Pancreas (tissue), 10 donors: ENCODE measurements at regions not wholly inside any gene's neighbourhood (a gene's known extent, or its start where the extent isn't known, plus 50 kb on each side); places are given as distances from the start of the nearest gene placed in this dataset.

ENCODE experiments used
- ATAC-seq, 4 donors: fragments of 200-7000 bp; cut with Tn5 transposase; one replicate each; pipeline versions ENCODE4 v1.8.0 to v1.9.1; 2020; ENCODE audit warnings: mild to moderate bottlenecking in 4 of 4, moderate library complexity in 4 of 4
- DNase-seq, 6 donors: peaks; one replicate each; pipeline ENCODE4 v3.0.0-alpha.2; 2020
- FAIRE-seq: peaks from 2 replicates; lab custom pipeline; 2012; peaks lifted over from hg19 to GRCh38; lab: Jason Lieb, UNC
- H3K27ac ChIP-seq, 4 donors: fragments of 200-600 bp; sonication (generic); 1 replicate in 3 of 4; 2 replicates in 1 of 4; pipeline versions ENCODE4 v1.5.0 to v1.8.0; 2020
- H3K27me3 ChIP-seq, 4 donors: fragments of 200-600 bp; one replicate each; pipeline ENCODE4 v1.8.0; 2021
- H3K36me3 ChIP-seq, 3 donors: fragments of 200-600 bp; sonication (generic) in 1 of 3; one replicate each; pipeline versions ENCODE4 v1.5.0 to v1.8.0; 2020 to 2021
- H3K4me1 ChIP-seq, 3 donors: fragments of 200-600 bp; one replicate each; pipeline ENCODE4 v1.8.0; 2021
- H3K4me3 ChIP-seq, 4 donors: fragments of 200-600 bp; sonication (generic) in 2 of 4; one replicate each; pipeline versions ENCODE4 v1.5.0 to v1.8.0; 2020 to 2021
- H3K9me3 ChIP-seq, 4 donors: fragments of 200-600 bp; one replicate each; pipeline ENCODE4 v1.8.0; 2021
- WGBS, 2 donors: extraction: QIAGEN DNeasy Blood & Tissue Kit; methylation state at CpG; one replicate each; pipeline ENCODE4 v1.1.7; 2013; 5-methylcytosine and 5-hydroxymethylcytosine counted together
- intact Hi-C, 3 donors: fragments of 100-400 bp; cut with DNase I; formaldehyde crosslinking; loops; one replicate each; pipeline versions ENCODE4 v1.11.1 to v1.14.2; 2022
- TF ChIP-seq, protein P1 (sequence below), 4 donors: fragments of 200-600 bp; sonication (generic) in 3 of 4; IDR thresholded peaks; one replicate each; pipeline versions ENCODE4 v1.5.0 to v1.8.0; 2021; ENCODE audit warnings: antibody characterized with exemption in 4 of 4
- donor health status: healthy with polysubstance abuse.
- donor health status: DM: no; HTN: no; CAD: no; lungs with moderate emphysema.
- donor health status: DM: no; HTN: no; CAD: no.
- donor health status: control.
- donor health status: control.
- donor health status: Bipolar disorder and iron deficiency.
- donor health status: DM: yes; HTN: yes; CAD: no.
- donor health status: DM: no; HTN: no; CAD: no.
- donor health status: DM: no; HTN: no; CAD: no.
- donor health status: DM: yes; HTN: yes; CAD: no.

GRCh38 chr16:86805188-86805587, 226.8 kb downstream of the FOXL1 start:
- intact Hi-C loops = no loop called here
- TF ChIP-seq, protein P1, sequence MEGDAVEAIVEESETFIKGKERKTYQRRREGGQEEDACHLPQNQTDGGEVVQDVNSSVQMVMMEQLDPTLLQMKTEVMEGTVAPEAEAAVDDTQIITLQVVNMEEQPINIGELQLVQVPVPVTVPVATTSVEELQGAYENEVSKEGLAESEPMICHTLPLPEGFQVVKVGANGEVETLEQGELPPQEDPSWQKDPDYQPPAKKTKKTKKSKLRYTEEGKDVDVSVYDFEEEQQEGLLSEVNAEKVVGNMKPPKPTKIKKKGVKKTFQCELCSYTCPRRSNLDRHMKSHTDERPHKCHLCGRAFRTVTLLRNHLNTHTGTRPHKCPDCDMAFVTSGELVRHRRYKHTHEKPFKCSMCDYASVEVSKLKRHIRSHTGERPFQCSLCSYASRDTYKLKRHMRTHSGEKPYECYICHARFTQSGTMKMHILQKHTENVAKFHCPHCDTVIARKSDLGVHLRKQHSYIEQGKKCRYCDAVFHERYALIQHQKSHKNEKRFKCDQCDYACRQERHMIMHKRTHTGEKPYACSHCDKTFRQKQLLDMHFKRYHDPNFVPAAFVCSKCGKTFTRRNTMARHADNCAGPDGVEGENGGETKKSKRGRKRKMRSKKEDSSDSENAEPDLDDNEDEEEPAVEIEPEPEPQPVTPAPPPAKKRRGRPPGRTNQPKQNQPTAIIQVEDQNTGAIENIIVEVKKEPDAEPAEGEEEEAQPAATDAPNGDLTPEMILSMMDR (IDR thresholded peaks at IDR 0.05) = no peak
- peaks cover 0 to 33% (median 0%) of the 10 kb centered on the region in 4 donors for H3K27me3 ChIP-seq
- H3K4me1 ChIP-seq = no peaks in the 10 kb centered on the region
- no peak overlapping the region for H3K27ac ChIP-seq
- 64 to 73% methylated on average over 6 of the region's 6 CpGs for WGBS, 2 donors
- no peaks in the 10 kb centered on the region for H3K36me3 ChIP-seq
- no peak for DNase-seq
- no peaks in the 10 kb centered on the region for H3K9me3 ChIP-seq
- no peak for FAIRE-seq
- no peak overlapping the region for H3K4me3 ChIP-seq
- no peak for ATAC-seq

DNA sequence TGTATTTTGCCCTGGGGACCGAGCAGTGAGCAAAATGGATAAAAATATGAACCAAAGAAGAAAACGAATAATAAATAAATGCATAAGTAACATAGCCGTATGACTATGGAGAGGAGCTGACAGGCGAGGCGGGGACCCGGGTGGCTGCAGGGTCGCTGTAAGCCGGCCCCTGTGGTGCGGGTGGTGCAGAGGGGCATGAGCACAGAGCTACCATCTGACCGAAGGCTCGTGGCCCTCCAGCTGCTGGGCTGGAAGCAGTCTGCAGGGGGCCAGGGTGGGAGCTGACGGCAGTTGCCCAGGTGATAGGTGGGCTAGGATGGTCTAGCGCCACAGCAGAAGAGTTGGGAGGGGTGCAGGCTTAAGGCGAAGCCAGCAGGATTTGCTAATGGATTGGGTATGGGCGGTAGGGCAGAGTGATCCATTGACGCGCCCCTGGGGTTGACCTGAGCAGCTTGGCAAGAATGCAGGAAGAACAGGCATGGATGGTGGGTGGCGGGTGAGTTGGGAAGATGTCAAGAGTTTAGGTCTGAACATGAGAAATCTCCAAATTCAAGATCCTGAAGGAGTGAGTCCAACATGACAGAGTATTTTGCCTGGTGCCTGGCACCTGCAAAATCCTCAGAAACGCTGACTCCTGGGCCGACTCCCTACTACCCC, 228.0 kb downstream of the FOXL1 start:
- WGBS, 2 donors = 65 to 79% methylated on average over 20 of the region's 20 CpGs
- Histone ChIP-seq H3K4me3 (no peak overlapping the region), H3K9me3 (no peaks in the 10 kb centered on the region), H3K36me3 (no peaks in the 10 kb centered on the region), H3K27me3 (peaks cover 0 to 40% (median 0%) of the 10 kb centered on the region in 4 donors), H3K4me1 (no peaks in the 10 kb centered on the region), H3K27ac (no peak overlapping the region)
- TF ChIP-seq, protein P1 (IDR thresholded peaks at IDR 0.05) = no peak
- intact Hi-C loops = no loop called here
- ATAC-seq (no peak), DNase-seq (no peak), FAIRE-seq (no peak)

DNA sequence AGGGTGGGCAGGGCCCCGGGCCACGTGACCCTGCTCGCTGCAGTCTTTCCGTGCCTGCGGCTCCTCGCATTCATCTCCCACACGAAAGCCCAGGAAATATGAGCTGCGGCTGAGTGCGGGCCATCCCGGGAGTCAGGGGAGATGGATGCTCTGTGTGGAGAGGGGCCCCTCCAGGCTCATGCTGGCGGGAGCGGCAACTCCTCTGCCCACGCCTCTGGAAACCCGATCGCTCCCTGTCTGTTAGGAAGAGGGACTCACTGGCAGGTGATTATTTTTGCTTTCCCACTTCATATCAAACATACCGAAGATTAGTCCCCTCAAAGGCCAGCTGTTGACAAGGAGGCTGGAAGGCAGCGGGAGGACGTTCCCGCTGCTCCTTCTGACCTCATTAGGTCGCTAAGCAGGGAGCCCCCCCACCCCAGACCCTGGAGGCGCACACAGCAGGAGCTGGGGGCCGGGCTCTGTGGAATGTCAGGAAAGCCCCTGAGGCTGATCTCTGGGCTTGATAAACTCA, 228.5 kb downstream of the FOXL1 start:
- DNase-seq (no peak), ATAC-seq (no peak), FAIRE-seq (no peak)
- H3K36me3 ChIP-seq = no peaks in the 10 kb centered on the region
- no peaks in the 10 kb centered on the region for H3K9me3 ChIP-seq
- H3K27me3 ChIP-seq = peaks cover 0 to 40% (median 0%) of the 10 kb centered on the region in 4 donors
- no peaks in the 10 kb centered on the region for H3K4me1 ChIP-seq
- intact Hi-C loops = no loop called here
- TF ChIP-seq, protein P1 (IDR thresholded peaks at IDR 0.05) = no peak
- 29 to 33% methylated on average over 22 of the region's 22 CpGs for WGBS, 2 donors
- H3K4me3 ChIP-seq = no peak overlapping the region
- H3K27ac ChIP-seq = no peak overlapping the region

- no peak overlapping the region for H3K4me3 ChIP-seq
- H3K27me3 ChIP-seq = peaks cover 0 to 39% (median 0%) of the 10 kb centered on the region in 4 donors
- H3K9me3 ChIP-seq = no peaks in the 10 kb centered on the region
- TF ChIP-seq, protein P1 (IDR thresholded peaks at IDR 0.05) = no peak
- intact Hi-C loops = no loop called here
- FAIRE-seq = no peak
- no peak for ATAC-seq
- no peak for DNase-seq
- H3K27ac ChIP-seq = no peak overlapping the region
- 62 to 72% methylated on average over 18 of the region's 18 CpGs for WGBS, 2 donors
- no peaks in the 10 kb centered on the region for H3K4me1 ChIP-seq
- H3K36me3 ChIP-seq = no peaks in the 10 kb centered on the region
Measured at GRCh38 chr16:86808863-86809444, 230.6 kb downstream of the FOXL1 start.

DNA sequence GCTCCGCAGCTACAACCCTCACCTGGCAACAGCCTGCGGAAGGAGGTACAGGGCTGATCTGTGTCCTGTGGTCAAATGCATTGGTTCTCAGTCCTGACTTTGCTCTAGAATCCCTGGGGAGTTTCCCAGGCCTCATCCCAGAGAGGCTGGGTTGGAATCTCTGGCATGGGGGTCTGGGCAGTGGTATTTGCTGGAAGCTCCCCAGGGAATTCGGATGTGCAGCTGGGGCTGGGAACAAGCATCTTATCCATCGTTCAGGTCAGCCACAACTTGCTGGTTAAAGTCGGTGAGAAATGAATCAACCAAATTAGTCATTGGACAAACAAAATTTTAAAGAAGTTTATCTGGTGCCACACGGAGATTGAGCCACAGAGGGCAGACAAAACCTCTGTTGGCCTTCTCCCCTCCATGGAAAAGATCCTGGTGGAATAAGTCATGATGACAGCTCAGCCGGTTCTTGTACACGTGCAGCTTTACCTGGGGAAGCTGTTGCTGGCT, 231.2 kb downstream of the FOXL1 start:
- Histone ChIP-seq H3K27ac (no peak overlapping the region), H3K27me3 (peaks cover 0 to 37% (median 0%) of the 10 kb centered on the region in 4 donors), H3K9me3 (no peaks in the 10 kb centered on the region), H3K36me3 (no peaks in the 10 kb centered on the region), H3K4me3 (no peak overlapping the region), H3K4me1 (no peaks in the 10 kb centered on the region)
- TF ChIP-seq, protein P1 (IDR thresholded peaks at IDR 0.05) = no peak
- WGBS, 2 donors = 42 to 51% methylated on average over 8 of the region's 8 CpGs
- ATAC-seq (no peak), FAIRE-seq (no peak), DNase-seq (no peak)
- intact Hi-C loops = no loop called here
